GM18868 (cell line): ENCODE measurements at regions not wholly inside any gene's neighbourhood (a gene's known extent, or its start where the extent isn't known, plus 50 kb on each side); places are given as distances from the start of the nearest gene placed in this dataset.
A peak's percentile ranks its signal among the peaks of the same experiment; 100 is the strongest.
"Not testable (repeated sequence)": the region's sequence is repeated elsewhere in the genome, so short reads cannot be mapped to it uniquely, and the experiment has no call there.

Experiments used
- ATAC-seq: cut with Tn5 transposase; IDR thresholded peaks from one replicate; pipeline ENCODE4 v1.9.1; 2021; ENCODE audit warnings: mild to moderate bottlenecking, moderate library complexity; ENCODE audit not compliant: unreplicated experiment

GRCh38 chr7:104264285-104264684 lies 56.5 kb upstream of the ORC5 start:
- ATAC-seq = no peak

- no peak for ATAC-seq
Measured at GRCh38 chr7:104267701-104268368, 60.0 kb upstream of the ORC5 start.

DNA sequence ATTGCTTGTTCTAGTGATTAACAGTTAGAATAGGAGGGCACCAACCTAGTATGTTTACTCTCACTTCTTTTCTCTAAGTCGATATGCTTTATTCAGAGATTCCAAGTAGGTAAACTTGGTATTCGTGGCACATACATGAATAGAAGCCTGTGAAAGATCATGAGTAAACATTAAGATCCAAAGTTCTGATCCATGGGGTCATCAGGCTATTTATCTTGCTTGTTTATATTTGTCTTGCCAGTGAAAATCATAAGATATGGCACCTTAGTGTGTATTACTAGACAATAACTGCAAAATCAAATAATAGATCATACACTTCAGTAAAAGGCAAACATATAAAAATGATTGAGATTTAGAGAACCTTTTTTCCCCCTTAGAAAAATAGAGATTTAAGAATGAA lies 56.5 kb upstream of the LHFPL3 start:
- no peak for ATAC-seq

DNA sequence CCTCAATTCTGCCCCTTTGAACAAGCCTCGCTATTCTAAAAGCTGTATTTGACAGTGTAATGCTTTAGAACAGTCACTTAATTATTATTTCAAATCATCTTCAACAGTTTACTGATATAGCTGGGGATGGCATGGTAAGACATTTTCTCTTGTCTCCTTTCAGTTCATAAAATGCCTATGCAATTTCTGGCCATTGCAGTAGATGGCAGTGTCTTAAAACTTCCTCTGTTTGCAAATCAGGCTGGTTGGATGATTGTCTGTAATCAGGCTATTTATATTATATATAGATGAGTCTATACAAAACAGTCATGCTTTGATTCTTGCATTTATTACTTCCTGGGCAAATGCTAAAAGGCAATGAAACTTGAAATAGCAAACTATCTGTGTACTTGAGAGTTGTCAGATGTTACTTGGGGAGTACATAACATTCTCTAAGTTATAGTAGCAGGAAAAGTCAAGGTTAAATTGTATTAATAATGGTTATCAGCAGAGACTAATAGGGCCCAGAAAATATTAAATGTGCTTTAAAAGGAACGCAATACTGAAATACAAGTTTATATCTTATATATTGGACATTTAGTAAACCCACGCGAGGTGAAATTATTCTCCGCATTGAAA lies 55.5 kb upstream of the LHFPL3 start:
- ATAC-seq = peak; percentile 66

GRCh38 chr7:104275900-104276299 lies 52.5 kb upstream of the LHFPL3 start:
- no peak for ATAC-seq

GRCh38 chr7:104276730-104277129 lies 51.7 kb upstream of the LHFPL3 start:
- not testable (repeated sequence) for ATAC-seq
